ENCODE measurements at regions not wholly inside any gene's neighbourhood (a gene's known extent, or its start where the extent isn't known, plus 50 kb on each side); places are given as distances from the start of the nearest gene placed in this dataset.

- no peak overlapping the region for H3K4me2 ChIP-seq (ENCODE audit: low read length)
- H3K27ac ChIP-seq (ENCODE audit: low read length): no peak overlapping the region
- H3K9me3 ChIP-seq (ENCODE audit: insufficient read depth, low read length): no peaks in the 10 kb centered on the region
- 0 out of 2 replicates have a peak, but pooled peaks cover 2% of the 10 kb centered on the region for H3K4me1 ChIP-seq (ENCODE audit: low read length)
- H3K79me2 ChIP-seq (ENCODE audit: low read length): no peaks in the 10 kb centered on the region
- H2AFZ ChIP-seq (ENCODE audit: low read depth, low read length): no peak overlapping the region
- no peak overlapping the region for H3K4me3 ChIP-seq (ENCODE audit: low read length)
- peaks cover 9% of the 10 kb centered on the region; the same call in 1 of the 2 replicates for H3K27me3 ChIP-seq (ENCODE audit: low read depth, low read length)
- H3K9ac ChIP-seq (ENCODE audit: low read length): no peak overlapping the region
- TF ChIP-seq, protein P1, sequence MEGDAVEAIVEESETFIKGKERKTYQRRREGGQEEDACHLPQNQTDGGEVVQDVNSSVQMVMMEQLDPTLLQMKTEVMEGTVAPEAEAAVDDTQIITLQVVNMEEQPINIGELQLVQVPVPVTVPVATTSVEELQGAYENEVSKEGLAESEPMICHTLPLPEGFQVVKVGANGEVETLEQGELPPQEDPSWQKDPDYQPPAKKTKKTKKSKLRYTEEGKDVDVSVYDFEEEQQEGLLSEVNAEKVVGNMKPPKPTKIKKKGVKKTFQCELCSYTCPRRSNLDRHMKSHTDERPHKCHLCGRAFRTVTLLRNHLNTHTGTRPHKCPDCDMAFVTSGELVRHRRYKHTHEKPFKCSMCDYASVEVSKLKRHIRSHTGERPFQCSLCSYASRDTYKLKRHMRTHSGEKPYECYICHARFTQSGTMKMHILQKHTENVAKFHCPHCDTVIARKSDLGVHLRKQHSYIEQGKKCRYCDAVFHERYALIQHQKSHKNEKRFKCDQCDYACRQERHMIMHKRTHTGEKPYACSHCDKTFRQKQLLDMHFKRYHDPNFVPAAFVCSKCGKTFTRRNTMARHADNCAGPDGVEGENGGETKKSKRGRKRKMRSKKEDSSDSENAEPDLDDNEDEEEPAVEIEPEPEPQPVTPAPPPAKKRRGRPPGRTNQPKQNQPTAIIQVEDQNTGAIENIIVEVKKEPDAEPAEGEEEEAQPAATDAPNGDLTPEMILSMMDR (IDR thresholded peaks at IDR 0.05; ENCODE audit: low read depth, low read length): no peak
- no peak for TF ChIP-seq EZH2phosphoT487 (IDR thresholded peaks at IDR 0.05; ENCODE audit: low read depth)
- no peaks in the 10 kb centered on the region for H3K36me3 ChIP-seq (replicated peaks; ENCODE audit: low read depth, low read length)
- H4K20me1 ChIP-seq (ENCODE audit: insufficient read depth, low read length): no peaks in the 10 kb centered on the region
Measured at GRCh38 chr9:38154501-38155421, 85.7 kb upstream of the SHB start.

DNA sequence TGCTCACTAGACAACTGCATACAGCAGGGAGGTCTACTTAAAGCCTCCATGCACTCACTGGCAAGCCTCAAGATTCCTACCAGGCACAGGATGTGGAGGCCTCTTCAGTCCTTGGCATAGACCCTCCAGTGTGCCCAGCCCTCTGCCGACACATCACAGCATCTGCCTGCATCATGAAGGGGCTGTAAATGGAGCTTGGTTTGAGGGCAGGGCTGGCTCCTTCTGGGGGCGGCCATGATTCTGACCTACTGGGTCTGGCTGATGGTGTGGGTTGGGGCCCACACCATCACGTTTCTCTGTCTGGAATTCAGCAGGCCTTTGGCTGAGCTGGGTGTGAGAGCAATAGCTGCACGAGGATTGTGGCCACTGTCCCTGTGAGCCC lies 84.9 kb upstream of the SHB start:
- no peaks in the 10 kb centered on the region for H3K36me3 ChIP-seq (replicated peaks; ENCODE audit: low read depth, low read length)
- TF ChIP-seq EZH2phosphoT487 (IDR thresholded peaks at IDR 0.05; ENCODE audit: low read depth): no peak
- TF ChIP-seq, protein P1 (IDR thresholded peaks at IDR 0.05; ENCODE audit: low read depth, low read length): no peak

GRCh38 chr9:38153152-38153909 lies 84.3 kb upstream of the SHB start:
- no peak overlapping the region for H3K27ac ChIP-seq (ENCODE audit: low read length)

More for the DNA sequence above, 84.9 kb upstream of the SHB start:
- Histone ChIP-seq H3K27ac (ENCODE audit: low read length) (no peak overlapping the region), H2AFZ (ENCODE audit: low read depth, low read length) (no peak overlapping the region), H3K9me3 (ENCODE audit: insufficient read depth, low read length) (no peaks in the 10 kb centered on the region), H3K9ac (ENCODE audit: low read length) (no peak overlapping the region), H3K79me2 (ENCODE audit: low read length) (no peaks in the 10 kb centered on the region), H4K20me1 (ENCODE audit: insufficient read depth, low read length) (no peaks in the 10 kb centered on the region), H3K4me1 (ENCODE audit: low read length) (0 out of 2 replicates have a peak, but pooled peaks cover 2% of the 10 kb centered on the region), H3K4me2 (ENCODE audit: low read length) (no peak overlapping the region), H3K4me3 (ENCODE audit: low read length) (no peak overlapping the region), H3K27me3 (ENCODE audit: low read depth, low read length) (peaks cover 15% of the 10 kb centered on the region; the same call in 1 of the 2 replicates)

More at GRCh38 chr9:38153152-38153909, 84.3 kb upstream of the SHB start:
- Histone ChIP-seq H3K9ac (ENCODE audit: low read length) (no peak overlapping the region), H3K4me2 (ENCODE audit: low read length) (no peak overlapping the region), H3K4me3 (ENCODE audit: low read length) (no peak overlapping the region), H3K27me3 (ENCODE audit: low read depth, low read length) (peaks cover 15% of the 10 kb centered on the region; the same call in 1 of the 2 replicates), H3K79me2 (ENCODE audit: low read length) (no peaks in the 10 kb centered on the region), H3K9me3 (ENCODE audit: insufficient read depth, low read length) (no peaks in the 10 kb centered on the region), H3K4me1 (ENCODE audit: low read length) (0 out of 2 replicates have a peak, but pooled peaks cover 2% of the 10 kb centered on the region), H3K36me3 (replicated peaks; ENCODE audit: low read depth, low read length) (no peaks in the 10 kb centered on the region), H2AFZ (ENCODE audit: low read depth, low read length) (no peak overlapping the region), H4K20me1 (ENCODE audit: insufficient read depth, low read length) (no peaks in the 10 kb centered on the region)
- TF ChIP-seq, protein P1 (IDR thresholded peaks at IDR 0.05; ENCODE audit: low read depth, low read length): no peak

All from OCI-LY3 (cell line).